GM18502 (cell line): ENCODE measurements at regions not wholly inside any gene's neighbourhood (a gene's known extent, or its start where the extent isn't known, plus 50 kb on each side); places are given as distances from the start of the nearest gene placed in this dataset.

Experiments
- ATAC-seq: cut with Tn5 transposase; IDR thresholded peaks from one replicate; pipeline ENCODE4 v1.9.1; 2021; ENCODE audit warnings: mild to moderate bottlenecking; ENCODE audit not compliant: unreplicated experiment, poor library complexity

DNA sequence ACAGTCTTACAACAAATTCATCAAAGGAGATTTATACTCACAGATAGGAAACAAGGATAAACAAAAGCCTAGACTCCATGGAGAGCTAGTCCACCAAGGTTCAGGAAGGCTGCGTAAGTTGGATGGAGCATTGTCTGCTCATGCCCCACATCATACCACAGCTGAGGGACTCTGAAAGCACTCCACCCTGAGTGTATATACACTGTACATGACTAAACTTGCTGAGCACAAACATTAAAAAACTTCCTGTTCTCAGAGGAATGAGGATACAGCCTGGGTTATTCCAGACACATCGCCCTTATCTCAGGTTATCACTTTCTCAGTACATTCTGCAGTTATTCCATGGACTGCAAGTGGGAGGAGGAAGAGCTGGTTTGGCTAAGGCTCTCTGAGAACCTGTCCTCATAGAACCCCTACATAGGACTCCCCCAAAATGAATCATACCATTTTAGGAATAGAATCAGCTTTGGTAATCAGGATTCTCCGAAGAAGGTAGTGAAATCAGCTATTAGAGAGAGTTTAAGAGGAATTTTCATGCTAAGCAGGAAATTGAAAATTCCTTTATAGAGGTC is 58.0 kb upstream of the PRMT6 start:
- ATAC-seq, result no peak

DNA sequence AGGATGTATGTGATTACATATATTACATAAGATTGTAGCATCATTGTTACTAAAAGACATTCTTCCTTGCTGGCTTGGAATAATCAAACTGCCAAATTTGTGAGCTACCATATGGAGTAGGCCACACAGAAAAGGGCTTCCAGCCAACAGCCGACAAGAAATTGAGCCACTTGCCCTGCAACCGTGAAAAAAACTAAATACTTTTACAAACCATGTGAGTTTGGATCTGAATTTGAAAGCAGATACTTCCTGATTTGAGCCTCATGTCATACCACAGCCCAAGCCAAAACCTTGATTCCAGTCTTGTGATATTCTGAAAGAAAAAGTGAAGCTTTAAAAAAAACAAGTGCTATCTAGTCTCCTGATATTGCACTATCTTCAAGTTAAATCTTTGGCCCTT is 55.6 kb upstream of the PRMT6 start:
- no peak for ATAC-seq

DNA sequence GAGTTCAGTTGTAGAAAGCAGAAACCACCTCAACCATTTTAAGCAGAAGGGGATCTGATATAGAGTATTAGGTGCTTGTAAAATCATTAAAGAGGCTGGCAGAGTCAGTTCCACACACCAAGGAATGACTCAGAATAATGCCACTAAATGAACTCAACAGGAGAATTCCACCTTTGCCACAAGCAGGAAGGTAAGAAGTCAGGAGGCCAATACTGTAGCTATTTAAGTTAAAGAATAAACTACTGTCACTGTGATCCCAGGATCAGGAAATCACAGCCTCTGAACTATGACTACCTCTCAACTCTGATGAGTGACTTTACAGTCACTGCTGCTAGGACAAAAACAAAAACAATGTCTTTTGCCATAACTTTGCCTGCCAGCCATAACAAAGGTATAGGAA is 52.5 kb upstream of the PRMT6 start:
- no peak for ATAC-seq

- no peak for ATAC-seq
These were observed 52.1 kb upstream of the PRMT6 start for GRCh38 chr1:107004421-107004820.
